Heart left ventricle (tissue), 16 donors: ENCODE measurements at regions not wholly inside any gene's neighbourhood (a gene's known extent, or its start where the extent isn't known, plus 50 kb on each side); places are given as distances from the start of the nearest gene placed in this dataset.
A peak's percentile ranks its signal among the peaks of the same experiment; 100 is the strongest.

ENCODE experiments used
- ATAC-seq, 4 donors: fragments of 200-7000 bp; cut with Tn5 transposase; one replicate each; pipeline ENCODE4 v1.9.1; 2020 to 2022; ENCODE audit warnings: moderate library complexity in 4 of 4, mild to moderate bottlenecking in 3 of 4, moderate number of reproducible peaks in 1 of 4
- DNase-seq, 5 donors: peaks; one replicate each; pipeline ENCODE4 v3.0.0-alpha.2; 2020
- H3K27ac ChIP-seq, 12 donors: fragments of 200-600 bp; sonication (generic) in 4 of 12; one replicate each; pipeline versions ENCODE4 v1.5.0 to v1.8.0; 2016 to 2022; ENCODE audit warnings: mild to moderate bottlenecking in 2 of 12
- H3K27me3 ChIP-seq, 9 donors: fragments of 200-600 bp; sonication (generic) in 2 of 9; one replicate each; pipeline versions ENCODE4 v1.5.1 to v1.8.0; 2016 to 2022; ENCODE audit warnings: mild to moderate bottlenecking in 3 of 9
- H3K36me3 ChIP-seq, 9 donors: fragments of 200-600 bp; sonication (generic) in 2 of 9; one replicate each; pipeline versions ENCODE4 v1.5.0 to v1.8.0; 2018 to 2022; ENCODE audit warnings: mild to moderate bottlenecking in 2 of 9
- H3K4me1 ChIP-seq, 12 donors: fragments of 200-600 bp; sonication (generic) in 4 of 12; one replicate each; pipeline versions ENCODE4 v1.5.0 to v1.8.0; 2016 to 2022; ENCODE audit warnings: mild to moderate bottlenecking in 3 of 12
- H3K4me3 ChIP-seq, 12 donors: fragments of 200-600 bp; sonication (generic) in 4 of 12; one replicate each; pipeline versions ENCODE4 v1.5.0 to v1.8.0; 2017 to 2022; ENCODE audit warnings: mild to moderate bottlenecking in 9 of 12, moderate library complexity in 4 of 12
- H3K9me3 ChIP-seq, 12 donors: fragments of 200-600 bp; sonication (generic) in 4 of 12; one replicate each; pipeline versions ENCODE4 v1.5.0 to v1.8.0; 2016 to 2022; ENCODE audit warnings: mild to moderate bottlenecking in 1 of 12
- CTCF ChIP-seq, 12 donors: fragments of 200-600 bp; sonication (generic) in 4 of 12; IDR thresholded peaks; one replicate each; pipeline versions ENCODE4 v1.5.0 to v1.8.0; 2018 to 2022; ENCODE audit warnings: antibody characterized with exemption in 12 of 12, mild to moderate bottlenecking in 5 of 12
- POLR2A ChIP-seq, 2 donors: fragments of 450-650 bp; IDR thresholded peaks; one replicate each; pipeline ENCODE4 v1.6.1; 2017; ENCODE audit warnings: antibody characterized with exemption in 2 of 2, mild to moderate bottlenecking in 2 of 2, moderate library complexity in 2 of 2
- WGBS, 4 donors: extraction: QIAGEN DNeasy Blood & Tissue Kit in 2 of 4; methylation state at CpG; one replicate each; pipeline versions ENCODE4 v1.1.5 to v1.1.7; 2013 to 2018; 5-methylcytosine and 5-hydroxymethylcytosine counted together
- intact Hi-C, 10 donors: fragments of 100-400 bp; cut with DNase I; formaldehyde crosslinking; loops; one replicate each; pipeline versions ENCODE4 v1.11.1 to v1.14.2; 2022
- donor health status: ischemic (EF 13 %, LVEDD 7.1; RV severe dilation, severe dysfunction).
- donor health status: healthy with polysubstance abuse.
- donor health status: DM: no; HTN: yes; CAD: no.
- donor health status: DM: no; HTN: no; CAD: no.
- donor health status: ischemic (EF 25% LVEDD 6.9; RV normal size, moderate dysfunction).
- donor health status: ischemic (EF 25% LVEDD 5.7; RV mildly dilated, moderate dysfunction).
- donor health status: healthy.
- donor health status: DM: yes; HTN: yes; CAD: no.
- donor health status: ischemic (EF 35%, LVEDD 5.7; RV mildly dilated, moderate dysfunction).
- donor health status: nonischemic (EF 11% LVEDD 7.7; RV severe dilation, severe dysfunction).
- donor health status: DM: yes; HTN: yes; CAD: no.
- donor health status: PGD.
- donor health status: ischemic (EF 29% LVEDD 5.4; RV normal size, mild dysfunction).
- donor health status: nonischemic (EF 23%, LVEDD 6.1; RV moderate dilation, normal function).

GRCh38 chr17:71071041-71071440 is 901.7 kb downstream of the KCNJ2 start:
- intact Hi-C loops: loop anchor here in 1 of 10 donors (10.0 kb wide), 1 partner anchor 64 kb away; no protein-coding TSS in a partner anchor
- no peaks in the 10 kb centered on the region for H3K4me1 ChIP-seq
- no peak for DNase-seq
- H3K27me3 ChIP-seq: no peaks in the 10 kb centered on the region
- H3K36me3 ChIP-seq: no peaks in the 10 kb centered on the region
- H3K9me3 ChIP-seq: no peaks in the 10 kb centered on the region
- H3K27ac ChIP-seq: no peak overlapping the region
- ATAC-seq: no peak
- TF ChIP-seq CTCF (IDR thresholded peaks at IDR 0.05) (no peak), POLR2A (IDR thresholded peaks at IDR 0.05) (no peak)
- 94 to 97% (median 95%) methylated on average over 4 of the region's 4 CpGs for WGBS, 4 donors
- no peak overlapping the region for H3K4me3 ChIP-seq

GRCh38 chr17:71071837-71072236 is 902.5 kb downstream of the KCNJ2 start:
- intact Hi-C loops: loop anchor here in 1 of 10 donors (10.0 kb wide), 1 partner anchor 63 kb away; no protein-coding TSS in a partner anchor
- 78 to 84% (median 83%) methylated on average over 10 of the region's 10 CpGs for WGBS, 4 donors
- Histone ChIP-seq H3K9me3 (no peaks in the 10 kb centered on the region), H3K27ac (no peak overlapping the region), H3K27me3 (no peaks in the 10 kb centered on the region), H3K36me3 (no peaks in the 10 kb centered on the region), H3K4me3 (no peak overlapping the region), H3K4me1 (no peaks in the 10 kb centered on the region)
- ATAC-seq: peak in 2 of 4 donors; percentile 34 to 45
- peak in 1 of 5 donors; percentile 28 for DNase-seq
- TF ChIP-seq POLR2A (IDR thresholded peaks at IDR 0.05): no peak
- TF ChIP-seq CTCF (IDR thresholded peaks at IDR 0.05): no peak

GRCh38 chr17:71080937-71081336 is 911.6 kb downstream of the KCNJ2 start:
- no peak overlapping the region for H3K27ac ChIP-seq
- ATAC-seq (no peak), DNase-seq (no peak)
- H3K4me3 ChIP-seq: no peak overlapping the region
- intact Hi-C loops: no loop called here
- TF ChIP-seq POLR2A (IDR thresholded peaks at IDR 0.05) (no peak), CTCF (IDR thresholded peaks at IDR 0.05) (no peak)
- 79 to 84% (median 82%) methylated on average over 11 of the region's 11 CpGs for WGBS, 4 donors
- H3K27me3 ChIP-seq: no peaks in the 10 kb centered on the region
- no peaks in the 10 kb centered on the region for H3K9me3 ChIP-seq
- H3K36me3 ChIP-seq: no peaks in the 10 kb centered on the region
- H3K4me1 ChIP-seq: no peaks in the 10 kb centered on the region

GRCh38 chr17:71081666-71082065 is 912.3 kb downstream of the KCNJ2 start:
- H3K36me3 ChIP-seq: no peaks in the 10 kb centered on the region
- H3K27me3 ChIP-seq: no peaks in the 10 kb centered on the region
- DNase-seq (no peak), ATAC-seq (no peak)
- TF ChIP-seq CTCF (IDR thresholded peaks at IDR 0.05) (no peak), POLR2A (IDR thresholded peaks at IDR 0.05) (no peak)
- H3K4me3 ChIP-seq: no peak overlapping the region
- H3K27ac ChIP-seq: no peak overlapping the region
- intact Hi-C loops: no loop called here
- no peaks in the 10 kb centered on the region for H3K4me1 ChIP-seq
- no peaks in the 10 kb centered on the region for H3K9me3 ChIP-seq
